Tibial nerve (tissue), 3 donors: ENCODE measurements at regions not wholly inside any gene's neighbourhood (a gene's known extent, or its start where the extent isn't known, plus 50 kb on each side); places are given as distances from the start of the nearest gene placed in this dataset.

Source experiments
- CTCF ChIP-seq, 5 experiments: fragments of 200-600 bp in 3 of 5; fragments of 450-650 bp in 2 of 5; sonication (generic) in 3 of 5; IDR thresholded peaks; one replicate each; pipeline ENCODE4 v1.5.1; 2016 to 2019; ENCODE audit warnings: antibody characterized with exemption in 5 of 5, mild to moderate bottlenecking in 3 of 5, moderate library complexity in 2 of 5
- POLR2A ChIP-seq, 2 donors: fragments of 450-650 bp; IDR thresholded peaks; one replicate each; pipeline ENCODE4 v1.6.1; 2017; ENCODE audit warnings: antibody characterized with exemption in 2 of 2, mild to moderate bottlenecking in 2 of 2, moderate library complexity in 2 of 2

GRCh38 chr16:72426386-72426785, 254.4 kb upstream of the PMFBP1 start:
- TF ChIP-seq CTCF (IDR thresholded peaks at IDR 0.05) = no peak
- TF ChIP-seq POLR2A (IDR thresholded peaks at IDR 0.05) = no peak
